Loucy (cell line): ENCODE measurements at regions not wholly inside any gene's neighbourhood (a gene's known extent, or its start where the extent isn't known, plus 50 kb on each side); places are given as distances from the start of the nearest gene placed in this dataset.

ENCODE experiments used
- H2AFZ ChIP-seq: fragments of 200-600 bp; sonication (generic); 2 replicates; pipeline ENCODE4 v1.6.0; 2016; ENCODE audit warnings: antibody characterized with exemption, mild to moderate bottlenecking, low read length, moderate library complexity
- H3F3A ChIP-seq: fragments of 200-600 bp; 2 replicates; pipeline ENCODE4 v1.6.0; 2016; ENCODE audit warnings: antibody characterized with exemption, low read depth, mild to moderate bottlenecking
- H3K27me3 ChIP-seq: fragments of 200-600 bp; sonication (generic); 2 replicates; pipeline ENCODE4 v1.6.1; 2014; ENCODE audit warnings: low read length, mild to moderate bottlenecking; ENCODE audit not compliant: insufficient read depth, poor library complexity, severe bottlenecking
- H3K36me3 ChIP-seq: fragments of 200-600 bp; sonication (generic); 2 replicates; pipeline ENCODE4 v1.6.1; 2016; ENCODE audit warnings: low read length; ENCODE audit not compliant: insufficient read depth
- H3K4me1 ChIP-seq: fragments of 200-600 bp; sonication (generic); 2 replicates; pipeline ENCODE4 v1.5.1; 2014; ENCODE audit warnings: low read length, mild to moderate bottlenecking; ENCODE audit not compliant: insufficient read depth, poor library complexity, severe bottlenecking
- H3K4me2 ChIP-seq: fragments of 200-600 bp; sonication (generic); 2 replicates; pipeline ENCODE4 v1.6.0; 2014; ENCODE audit warnings: antibody characterized with exemption, low read length, low read depth, mild to moderate bottlenecking; ENCODE audit not compliant: poor library complexity, severe bottlenecking
- H3K4me3 ChIP-seq: fragments of 200-600 bp; sonication (generic); 2 replicates; pipeline ENCODE4 v1.5.1; 2014; ENCODE audit warnings: low read length, mild to moderate bottlenecking, mixed read lengths; ENCODE audit not compliant: poor library complexity, severe bottlenecking
- H3K79me2 ChIP-seq: fragments of 200-600 bp; sonication (generic); 2 replicates; pipeline ENCODE4 v1.6.1; 2014; ENCODE audit warnings: low read length; ENCODE audit not compliant: insufficient read depth
- H3K9ac ChIP-seq: fragments of 200-600 bp; sonication (generic); 2 replicates; pipeline ENCODE4 v1.6.0; 2014; ENCODE audit warnings: mild to moderate bottlenecking, low read depth, low read length, moderate library complexity; ENCODE audit not compliant: poor library complexity, severe bottlenecking
- H3K9me2 ChIP-seq: fragments of 200-600 bp; sonication (generic); replicated peaks from 2 replicates; pipeline ENCODE4 v1.6.1; 2016; ENCODE audit warnings: low read depth, low read length, mixed read lengths
- H3K9me3 ChIP-seq: fragments of 200-600 bp; sonication (generic); 2 replicates; pipeline ENCODE4 v1.6.1; 2014; ENCODE audit warnings: mild to moderate bottlenecking, antibody characterized with exemption, low read length, low read depth; ENCODE audit not compliant: insufficient read depth
- H4K20me1 ChIP-seq: fragments of 200-600 bp; sonication (generic); 2 replicates; pipeline ENCODE4 v1.6.0; 2014; ENCODE audit warnings: antibody characterized with exemption, low read length, mild to moderate bottlenecking; ENCODE audit not compliant: insufficient read depth, poor library complexity, severe bottlenecking
- EZH2phosphoT487 ChIP-seq: fragments of 200-600 bp; IDR thresholded peaks from 2 replicates; pipeline ENCODE4 v1.6.1; 2018; ENCODE audit warnings: antibody characterized with exemption, mild to moderate bottlenecking, moderate library complexity, borderline replicate concordance
- TF ChIP-seq, protein P1 (sequence below): fragments of 200-600 bp; sonication (generic); conservative IDR thresholded peaks from 2 replicates; pipeline ENCODE4 v1.5.1; 2014; ENCODE audit warnings: mild to moderate bottlenecking, antibody characterized with exemption, low read length

DNA sequence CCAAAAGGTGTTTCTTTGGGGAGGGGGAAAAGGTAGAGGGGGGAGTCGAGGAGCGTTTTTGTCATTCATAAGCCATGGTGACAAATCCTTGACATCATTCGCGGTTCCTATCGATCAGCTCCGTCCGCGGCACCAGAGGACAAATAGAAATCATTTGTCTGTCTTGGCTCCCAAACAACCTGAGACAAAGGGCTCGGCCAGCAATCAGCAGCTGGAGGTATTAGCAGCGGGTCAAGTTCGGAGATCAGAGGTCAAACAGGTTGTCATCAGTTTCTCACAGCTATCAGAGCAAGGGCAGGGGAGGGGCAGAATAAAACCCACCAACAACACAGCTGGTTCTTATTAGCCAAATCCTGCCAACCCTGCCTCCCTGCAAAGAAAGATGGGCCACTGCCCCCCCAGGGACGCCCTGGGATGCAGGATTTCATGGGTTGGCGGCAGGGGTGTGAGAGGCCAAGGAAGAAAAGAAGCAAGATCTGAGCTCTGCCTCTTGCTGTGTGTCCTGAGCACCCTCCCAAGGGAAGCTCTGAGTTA, 145.3 kb upstream of the LHX1 start:
- no peaks in the 10 kb centered on the region for H3K4me1 ChIP-seq
- H3K9ac ChIP-seq, result no peak overlapping the region
- H3K4me3 ChIP-seq, result no peak overlapping the region
- H3K36me3 ChIP-seq, result no peaks in the 10 kb centered on the region
- no peaks in the 10 kb centered on the region for H3K27me3 ChIP-seq
- H3K79me2 ChIP-seq, result no peaks in the 10 kb centered on the region
- no peak overlapping the region for H2AFZ ChIP-seq
- TF ChIP-seq, protein P1, sequence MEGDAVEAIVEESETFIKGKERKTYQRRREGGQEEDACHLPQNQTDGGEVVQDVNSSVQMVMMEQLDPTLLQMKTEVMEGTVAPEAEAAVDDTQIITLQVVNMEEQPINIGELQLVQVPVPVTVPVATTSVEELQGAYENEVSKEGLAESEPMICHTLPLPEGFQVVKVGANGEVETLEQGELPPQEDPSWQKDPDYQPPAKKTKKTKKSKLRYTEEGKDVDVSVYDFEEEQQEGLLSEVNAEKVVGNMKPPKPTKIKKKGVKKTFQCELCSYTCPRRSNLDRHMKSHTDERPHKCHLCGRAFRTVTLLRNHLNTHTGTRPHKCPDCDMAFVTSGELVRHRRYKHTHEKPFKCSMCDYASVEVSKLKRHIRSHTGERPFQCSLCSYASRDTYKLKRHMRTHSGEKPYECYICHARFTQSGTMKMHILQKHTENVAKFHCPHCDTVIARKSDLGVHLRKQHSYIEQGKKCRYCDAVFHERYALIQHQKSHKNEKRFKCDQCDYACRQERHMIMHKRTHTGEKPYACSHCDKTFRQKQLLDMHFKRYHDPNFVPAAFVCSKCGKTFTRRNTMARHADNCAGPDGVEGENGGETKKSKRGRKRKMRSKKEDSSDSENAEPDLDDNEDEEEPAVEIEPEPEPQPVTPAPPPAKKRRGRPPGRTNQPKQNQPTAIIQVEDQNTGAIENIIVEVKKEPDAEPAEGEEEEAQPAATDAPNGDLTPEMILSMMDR, result no peak
- no peak for TF ChIP-seq EZH2phosphoT487
- no peaks in the 10 kb centered on the region for H3F3A ChIP-seq
- no peaks in the 10 kb centered on the region for H4K20me1 ChIP-seq
- no peak overlapping the region for H3K4me2 ChIP-seq
- no peaks in the 10 kb centered on the region for H3K9me2 ChIP-seq
- H3K9me3 ChIP-seq, result no peaks in the 10 kb centered on the region

- no peaks in the 10 kb centered on the region for H3K4me1 ChIP-seq
- no peaks in the 10 kb centered on the region for H3F3A ChIP-seq
- H3K9ac ChIP-seq, result no peak overlapping the region
- H2AFZ ChIP-seq, result no peak overlapping the region
- H3K9me2 ChIP-seq, result no peaks in the 10 kb centered on the region
- TF ChIP-seq, protein P1, result no peak
- no peak for TF ChIP-seq EZH2phosphoT487
- no peak overlapping the region for H3K4me2 ChIP-seq
- H3K9me3 ChIP-seq, result no peaks in the 10 kb centered on the region
- H3K79me2 ChIP-seq, result no peaks in the 10 kb centered on the region
- H3K36me3 ChIP-seq, result no peaks in the 10 kb centered on the region
- no peaks in the 10 kb centered on the region for H4K20me1 ChIP-seq
- H3K27me3 ChIP-seq, result no peaks in the 10 kb centered on the region
- no peak overlapping the region for H3K4me3 ChIP-seq
Measured at GRCh38 chr17:36792849-36793248, 144.4 kb upstream of the LHX1 start.

- Histone ChIP-seq H3K9me3 (no peaks in the 10 kb centered on the region), H2AFZ (no peak overlapping the region), H3F3A (no peaks in the 10 kb centered on the region), H4K20me1 (no peaks in the 10 kb centered on the region), H3K9me2 (no peaks in the 10 kb centered on the region), H3K79me2 (no peaks in the 10 kb centered on the region), H3K36me3 (no peaks in the 10 kb centered on the region), H3K4me2 (no peak overlapping the region), H3K4me1 (no peaks in the 10 kb centered on the region), H3K9ac (no peak overlapping the region), H3K4me3 (no peak overlapping the region), H3K27me3 (no peaks in the 10 kb centered on the region)
- TF ChIP-seq EZH2phosphoT487, result no peak
- TF ChIP-seq, protein P1, result no peak
Measured at GRCh38 chr17:36793976-36794375, 143.3 kb upstream of the LHX1 start.
